Renal cortex interstitium (tissue), 11 donors: ENCODE measurements at regions not wholly inside any gene's neighbourhood (a gene's known extent, or its start where the extent isn't known, plus 50 kb on each side); places are given as distances from the start of the nearest gene placed in this dataset.
A peak's percentile ranks its signal among the peaks of the same experiment; 100 is the strongest.
"Not testable (repeated sequence)": the region's sequence is repeated elsewhere in the genome, so short reads cannot be mapped to it uniquely, and the experiment has no call there.

Experiments
- DNase-seq, 11 donors: peaks; one replicate each; pipeline ENCODE4 v3.0.0-alpha.2; 2013; ENCODE audit warnings: low read depth in 9 of 11, low spot score in 4 of 11; ENCODE audit errors: extremely low read depth in 1 of 11

- DNase-seq: not testable (repeated sequence)
These were observed 173.9 kb downstream of the TJP1 start for GRCh38 chr15:29648415-29648814.

GRCh38 chr15:29645841-29646240 is 176.4 kb downstream of the TJP1 start:
- no peak for DNase-seq

GRCh38 chr15:29644361-29644760 is 177.9 kb downstream of the TJP1 start:
- not testable (repeated sequence) for DNase-seq

GRCh38 chr15:29638781-29639180 is 183.5 kb downstream of the TJP1 start:
- DNase-seq: no peak

- no peak for DNase-seq
These were observed 184.3 kb downstream of the TJP1 start for GRCh38 chr15:29638011-29638410.

GRCh38 chr15:29637555-29637954 is 184.7 kb downstream of the TJP1 start:
- DNase-seq: no peak

GRCh38 chr15:29636921-29637320 is 185.3 kb downstream of the TJP1 start:
- DNase-seq: no peak

GRCh38 chr15:29636140-29636539 is 186.1 kb downstream of the TJP1 start:
- DNase-seq: peak in 1 of 11 donors; percentile 24

GRCh38 chr15:29635513-29636098 is 186.7 kb downstream of the TJP1 start:
- peak in 2 of 11 donors; percentile 32 to 33 for DNase-seq

- DNase-seq: no peak
These were observed 188.3 kb downstream of the TJP1 start for GRCh38 chr15:29633971-29634370.

- no peak for DNase-seq
These were observed 189.4 kb downstream of the TJP1 start for GRCh38 chr15:29632671-29633406.

GRCh38 chr15:29631076-29632070 is 190.9 kb downstream of the TJP1 start:
- DNase-seq: no peak

- DNase-seq: no peak
These were observed 198.0 kb downstream of the TJP1 start for GRCh38 chr15:29624271-29624670.

- DNase-seq: no peak
These were observed 199.1 kb downstream of the TJP1 start for GRCh38 chr15:29623116-29623639.

- no peak for DNase-seq
These were observed 199.6 kb downstream of the TJP1 start for GRCh38 chr15:29622637-29623036.

GRCh38 chr15:29621616-29622015 is 200.7 kb downstream of the TJP1 start:
- no peak for DNase-seq

- no peak for DNase-seq
These were observed 203.7 kb downstream of the TJP1 start for GRCh38 chr15:29618586-29618985.

GRCh38 chr15:29616512-29616911 is 205.8 kb downstream of the TJP1 start:
- no peak for DNase-seq

GRCh38 chr15:29615791-29616190 is 206.5 kb downstream of the TJP1 start:
- no peak for DNase-seq
